Activated CD4-positive, alpha-beta memory T cell treated with anti-CD3 and anti-CD28 coated beads, Interleukin-2, amount 10 ng/mL, durations not matched to agents 7 days and 5 days (primary cell): ENCODE measurements at regions not wholly inside any gene's neighbourhood (a gene's known extent, or its start where the extent isn't known, plus 50 kb on each side); places are given as distances from the start of the nearest gene placed in this dataset.

Source experiments
- CTCF ChIA-PET: fragments of 350-600 bp; sonication (Branson Sonifier 250); formaldehyde crosslinking; loops from one replicate; lab custom pipeline; 2021; ENCODE audit warnings: antibody characterized with exemption, inconsistent platforms; lab: Charles Lee
- POLR2A ChIA-PET: fragments of 350-600 bp; sonication (Branson Sonifier 250); formaldehyde crosslinking; loops from one replicate; lab custom pipeline; 2021; ENCODE audit warnings: antibody characterized with exemption; lab: Charles Lee
- DNase-seq: peaks from one replicate; pipeline ENCODE4 v3.0.0-alpha.2; 2020
- H3K27ac Mint-ChIP-seq: one replicate; pipeline ENCODE4 v1.8.0; 2021; ENCODE audit warnings: mild to moderate bottlenecking, mixed read lengths
- H3K27me3 Mint-ChIP-seq: one replicate; pipeline ENCODE4 v1.8.0; 2021; ENCODE audit warnings: mixed read lengths
- H3K36me3 Mint-ChIP-seq: one replicate; pipeline ENCODE4 v1.8.0; 2021; ENCODE audit warnings: low read depth, mixed read lengths
- H3K4me1 Mint-ChIP-seq: one replicate; pipeline ENCODE4 v1.8.0; 2021; ENCODE audit warnings: mixed read lengths
- H3K4me3 Mint-ChIP-seq: one replicate; pipeline ENCODE4 v1.8.0; 2021; ENCODE audit warnings: mild to moderate bottlenecking, mixed read lengths
- H3K9me3 Mint-ChIP-seq: one replicate; pipeline ENCODE4 v1.8.0; 2021; ENCODE audit warnings: mixed read lengths

DNA sequence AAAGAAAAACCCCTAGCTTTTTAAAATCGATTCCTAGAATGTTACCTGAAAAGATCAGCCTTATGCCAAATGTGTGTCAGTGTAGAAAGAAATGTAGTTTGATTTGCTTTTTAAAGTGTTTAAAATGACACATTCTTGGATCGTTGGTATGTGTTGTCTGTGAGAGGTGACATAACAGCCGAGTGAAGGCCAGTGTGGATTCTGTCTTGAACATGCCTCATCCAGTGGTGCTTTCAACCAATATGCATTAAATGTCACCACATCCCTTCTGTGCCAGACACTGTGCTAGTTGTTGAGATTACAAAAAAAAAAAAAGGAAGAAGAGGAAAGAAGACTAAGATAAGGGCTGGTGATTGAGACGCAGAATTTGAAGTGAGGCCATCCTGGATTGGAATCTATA is 994.2 kb upstream of the TENM3 start:
- ChIA-PET CTCF (no interaction called here), POLR2A (no interaction called here)
- Mint-ChIP-seq H3K9me3 (peaks cover 3% of the 10 kb centered on the region), H3K4me3 (no peak overlapping the region), H3K27ac (no peak overlapping the region), H3K4me1 (no peaks in the 10 kb centered on the region), H3K36me3 (no peaks in the 10 kb centered on the region), H3K27me3 (no peaks in the 10 kb centered on the region)
- no peak for DNase-seq

DNA sequence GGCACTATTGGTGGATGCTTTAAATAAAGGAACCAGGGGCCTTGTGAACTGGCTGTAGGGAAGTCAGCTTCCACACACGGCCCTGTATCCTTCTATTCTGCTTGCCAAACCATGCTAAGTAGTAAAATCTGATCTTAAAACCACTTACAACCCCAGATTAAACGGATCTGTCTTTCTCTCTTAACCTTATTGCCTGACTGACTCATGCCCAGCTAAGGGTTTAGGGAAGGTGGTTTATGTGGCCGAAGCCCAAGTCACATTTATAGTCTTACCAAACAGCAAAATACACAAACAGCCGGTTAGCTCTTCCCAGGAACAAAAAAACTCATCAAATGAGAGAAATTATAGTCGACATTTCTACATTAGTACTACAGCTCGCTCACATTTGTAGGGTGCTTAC is 988.4 kb upstream of the TENM3 start:
- Mint-ChIP-seq H3K4me3 (no peak overlapping the region), H3K36me3 (no peaks in the 10 kb centered on the region), H3K27ac (no peak overlapping the region), H3K9me3 (peaks cover 11% of the 10 kb centered on the region), H3K27me3 (no peaks in the 10 kb centered on the region), H3K4me1 (no peaks in the 10 kb centered on the region)
- ChIA-PET POLR2A (no interaction called here), CTCF (no interaction called here)
- no peak for DNase-seq

DNA sequence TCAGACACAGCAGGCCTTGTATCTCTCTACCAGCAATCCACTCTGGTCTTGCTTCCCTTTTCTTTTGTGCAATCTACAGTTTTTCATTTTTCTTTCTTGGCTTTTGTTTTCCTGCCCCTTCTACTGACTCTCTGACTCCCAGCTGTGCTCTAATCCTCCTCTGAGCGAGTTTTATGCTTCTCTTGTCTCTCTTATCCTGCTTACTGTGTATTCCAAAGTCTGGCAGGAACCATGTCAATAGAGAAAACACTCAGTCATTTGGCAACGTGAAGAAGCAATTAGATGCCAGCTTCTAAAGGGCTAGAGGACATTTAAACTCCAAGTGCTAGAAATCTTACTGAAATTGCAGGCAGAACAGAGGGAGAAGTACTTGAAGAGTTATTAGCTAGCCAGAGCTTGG is 984.6 kb upstream of the TENM3 start:
- Mint-ChIP-seq H3K4me1 (no peaks in the 10 kb centered on the region), H3K27ac (no peak overlapping the region), H3K27me3 (no peaks in the 10 kb centered on the region), H3K9me3 (peaks cover 8% of the 10 kb centered on the region), H3K4me3 (no peak overlapping the region), H3K36me3 (no peaks in the 10 kb centered on the region)
- no peak for DNase-seq
- POLR2A ChIA-PET: no interaction called here
- CTCF ChIA-PET: no interaction called here

DNA sequence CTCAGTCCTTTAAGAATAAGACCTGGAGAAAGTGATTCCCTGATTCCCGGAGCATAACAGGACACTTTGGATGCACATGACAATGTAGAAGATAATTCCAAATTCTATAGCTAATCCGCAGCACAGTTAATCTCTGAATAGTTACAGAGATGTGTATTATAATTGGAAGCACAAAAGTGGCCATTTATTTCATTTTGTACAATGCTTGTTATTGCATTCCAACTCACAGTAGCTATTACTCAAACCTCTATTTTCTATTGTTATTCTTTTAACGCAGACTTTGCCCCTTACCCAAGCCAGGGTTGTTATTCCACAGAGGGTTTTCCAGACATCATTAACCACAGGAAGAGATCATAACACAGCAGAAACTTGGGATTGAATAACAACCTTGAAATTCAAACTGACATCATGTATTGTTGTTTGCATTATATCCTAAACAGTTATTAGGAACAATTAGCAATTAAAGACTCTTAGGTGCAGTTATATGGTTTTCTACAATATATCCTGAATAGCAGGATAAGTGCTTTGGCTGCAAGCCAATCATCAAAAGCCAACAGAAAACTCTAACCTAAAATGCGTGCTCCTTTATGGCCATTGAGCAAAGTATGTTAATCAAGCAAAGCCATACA is 984.0 kb upstream of the TENM3 start:
- Mint-ChIP-seq H3K36me3 (no peaks in the 10 kb centered on the region), H3K27ac (no peak overlapping the region), H3K27me3 (no peaks in the 10 kb centered on the region), H3K4me1 (no peaks in the 10 kb centered on the region), H3K4me3 (no peak overlapping the region), H3K9me3 (peaks cover 7% of the 10 kb centered on the region)
- ChIA-PET POLR2A (no interaction called here), CTCF (no interaction called here)
- DNase-seq: no peak

DNA sequence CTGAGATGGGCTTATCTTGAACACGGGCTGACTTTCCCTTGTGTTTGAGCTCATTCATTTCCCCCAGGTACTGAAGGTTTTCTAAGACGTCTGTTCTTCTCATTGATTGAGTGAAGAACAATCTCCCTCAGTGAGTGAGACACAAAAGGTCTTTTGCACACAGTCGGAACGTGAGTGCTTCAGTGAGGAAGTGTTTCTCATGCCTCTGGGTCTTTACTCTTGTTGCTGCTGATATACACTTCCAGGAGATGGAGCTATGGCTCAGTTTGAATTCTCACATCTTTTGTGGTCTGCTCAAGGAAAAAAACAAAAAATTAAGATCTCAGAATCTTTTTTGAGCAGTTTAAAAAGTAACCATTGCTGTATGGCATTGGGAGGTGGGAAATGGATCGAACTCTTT is 981.9 kb upstream of the TENM3 start:
- H3K4me3 Mint-ChIP-seq: no peak overlapping the region
- DNase-seq: no peak
- POLR2A ChIA-PET: no interaction called here
- H3K36me3 Mint-ChIP-seq: no peaks in the 10 kb centered on the region
- H3K4me1 Mint-ChIP-seq: no peaks in the 10 kb centered on the region
- no peak overlapping the region for H3K27ac Mint-ChIP-seq
- H3K9me3 Mint-ChIP-seq: no peaks in the 10 kb centered on the region
- no peaks in the 10 kb centered on the region for H3K27me3 Mint-ChIP-seq
- CTCF ChIA-PET: no interaction called here

DNA sequence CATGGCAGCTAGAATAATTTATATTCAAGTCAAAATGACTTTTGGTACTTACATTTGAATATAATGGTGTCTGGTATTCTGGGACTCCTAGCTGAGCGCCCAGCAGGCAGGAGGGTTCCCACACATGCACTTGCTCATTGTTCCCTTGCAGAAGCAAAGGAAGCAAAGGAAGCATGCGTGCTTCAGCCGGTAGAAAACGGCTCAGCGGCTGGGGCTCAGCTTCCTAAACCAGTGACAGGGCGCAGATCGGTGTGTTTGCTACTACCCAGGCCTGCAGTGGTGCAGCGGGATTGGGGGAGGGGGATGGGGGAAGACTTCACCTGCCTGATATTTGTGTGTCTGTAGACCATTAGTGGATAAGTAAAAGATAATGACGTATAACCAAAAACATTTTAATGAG is 978.3 kb upstream of the TENM3 start:
- no peaks in the 10 kb centered on the region for H3K36me3 Mint-ChIP-seq
- ChIA-PET POLR2A (no interaction called here), CTCF (no interaction called here)
- no peak overlapping the region for H3K27ac Mint-ChIP-seq
- no peaks in the 10 kb centered on the region for H3K27me3 Mint-ChIP-seq
- no peaks in the 10 kb centered on the region for H3K4me1 Mint-ChIP-seq
- no peaks in the 10 kb centered on the region for H3K9me3 Mint-ChIP-seq
- H3K4me3 Mint-ChIP-seq: no peak overlapping the region
- DNase-seq: no peak

DNA sequence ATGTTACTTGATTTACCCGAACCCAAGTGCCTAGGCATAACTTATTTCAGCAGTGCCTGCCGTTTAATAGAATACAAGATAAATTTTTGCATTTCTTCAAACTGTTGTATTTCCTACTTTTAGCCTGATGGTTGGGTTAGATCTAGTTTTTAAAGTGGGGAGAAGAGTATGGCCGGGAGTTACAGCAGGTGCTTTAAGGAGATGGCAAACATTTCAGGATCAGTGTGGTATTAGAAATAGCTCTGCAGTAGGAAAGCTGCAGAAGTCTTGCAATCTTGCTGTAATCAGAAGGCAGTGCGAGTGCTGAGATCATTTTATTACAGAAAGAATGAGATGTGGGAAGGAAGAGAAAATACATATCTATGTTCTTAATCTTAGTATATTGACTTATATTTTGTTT is 977.8 kb upstream of the TENM3 start:
- Mint-ChIP-seq H3K4me3 (no peak overlapping the region), H3K27me3 (no peaks in the 10 kb centered on the region), H3K9me3 (no peaks in the 10 kb centered on the region), H3K4me1 (no peaks in the 10 kb centered on the region), H3K27ac (no peak overlapping the region), H3K36me3 (no peaks in the 10 kb centered on the region)
- CTCF ChIA-PET: no interaction called here
- DNase-seq: no peak
- POLR2A ChIA-PET: no interaction called here

DNA sequence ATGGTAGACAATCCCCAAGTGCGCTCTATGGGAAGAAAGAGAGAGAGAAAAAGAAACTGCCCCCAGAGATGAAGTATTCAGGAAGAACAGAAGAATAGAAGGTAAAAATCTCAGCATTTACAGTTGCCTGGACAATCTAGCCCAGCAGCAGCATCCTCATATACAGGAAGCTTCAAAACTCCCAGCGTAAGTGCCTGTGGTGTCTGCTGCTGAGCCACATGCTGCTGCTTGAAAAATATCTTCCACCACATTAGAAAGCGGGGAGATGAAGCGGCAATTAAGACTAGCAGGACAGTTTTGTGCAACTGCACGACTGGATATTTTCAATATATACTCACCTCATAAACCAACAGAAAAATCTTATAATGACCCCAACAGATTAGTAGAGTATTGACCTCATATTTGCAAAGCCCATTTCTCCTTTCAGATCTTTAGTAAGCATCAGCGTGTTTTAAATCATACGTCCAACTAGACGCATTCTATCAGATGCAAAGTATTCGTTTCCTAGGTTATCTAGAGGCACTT is 972.0 kb upstream of the TENM3 start:
- ChIA-PET POLR2A (no interaction called here), CTCF (no interaction called here)
- Mint-ChIP-seq H3K27me3 (no peaks in the 10 kb centered on the region), H3K9me3 (no peaks in the 10 kb centered on the region), H3K36me3 (no peaks in the 10 kb centered on the region), H3K27ac (no peak overlapping the region), H3K4me3 (no peak overlapping the region), H3K4me1 (no peaks in the 10 kb centered on the region)
- no peak for DNase-seq

DNA sequence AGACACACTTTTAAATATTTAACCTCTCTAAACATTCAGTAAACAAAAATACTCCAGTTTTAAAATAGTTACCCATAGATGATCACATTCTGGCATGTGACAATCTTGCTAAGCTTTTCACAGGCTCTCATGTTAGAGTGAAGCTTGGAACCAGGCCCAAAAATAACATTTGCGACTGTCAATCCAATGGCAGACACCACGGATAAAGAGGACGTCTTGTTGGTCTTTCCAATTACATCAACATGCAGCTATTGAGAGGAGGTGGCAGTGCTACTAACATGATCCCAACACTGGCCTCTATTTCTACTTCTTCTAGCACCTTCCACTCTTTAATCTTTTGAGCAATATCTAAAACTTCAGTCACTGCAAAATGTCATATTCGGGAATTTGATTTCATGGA is 970.8 kb upstream of the TENM3 start:
- Mint-ChIP-seq H3K4me3 (no peak overlapping the region), H3K27me3 (no peaks in the 10 kb centered on the region), H3K27ac (no peak overlapping the region), H3K9me3 (no peaks in the 10 kb centered on the region), H3K36me3 (no peaks in the 10 kb centered on the region), H3K4me1 (no peaks in the 10 kb centered on the region)
- ChIA-PET POLR2A (no interaction called here), CTCF (no interaction called here)
- no peak for DNase-seq

DNA sequence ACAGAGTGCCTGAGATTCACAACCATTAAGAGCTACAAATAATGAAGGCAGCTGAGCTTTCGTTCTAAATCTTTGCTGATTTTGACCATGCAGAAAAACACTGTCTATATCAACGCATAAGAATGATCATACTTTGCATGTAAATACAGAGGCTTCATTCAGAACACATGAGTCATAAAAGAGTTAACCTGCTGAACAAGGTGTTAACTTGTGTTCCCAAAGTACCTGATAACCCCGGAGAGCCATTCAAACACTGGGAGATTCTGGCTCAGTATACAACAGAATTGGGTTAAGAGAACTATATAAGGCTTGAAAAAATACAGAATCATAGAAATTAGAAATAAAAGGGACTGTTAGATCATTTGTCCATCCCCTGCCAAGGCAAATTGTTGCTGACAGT is 964.3 kb upstream of the TENM3 start:
- no peaks in the 10 kb centered on the region for H3K27me3 Mint-ChIP-seq
- no peaks in the 10 kb centered on the region for H3K4me1 Mint-ChIP-seq
- no peak overlapping the region for H3K27ac Mint-ChIP-seq
- CTCF ChIA-PET: no interaction called here
- no peaks in the 10 kb centered on the region for H3K9me3 Mint-ChIP-seq
- POLR2A ChIA-PET: no interaction called here
- H3K4me3 Mint-ChIP-seq: no peak overlapping the region
- DNase-seq: no peak
- H3K36me3 Mint-ChIP-seq: no peaks in the 10 kb centered on the region

DNA sequence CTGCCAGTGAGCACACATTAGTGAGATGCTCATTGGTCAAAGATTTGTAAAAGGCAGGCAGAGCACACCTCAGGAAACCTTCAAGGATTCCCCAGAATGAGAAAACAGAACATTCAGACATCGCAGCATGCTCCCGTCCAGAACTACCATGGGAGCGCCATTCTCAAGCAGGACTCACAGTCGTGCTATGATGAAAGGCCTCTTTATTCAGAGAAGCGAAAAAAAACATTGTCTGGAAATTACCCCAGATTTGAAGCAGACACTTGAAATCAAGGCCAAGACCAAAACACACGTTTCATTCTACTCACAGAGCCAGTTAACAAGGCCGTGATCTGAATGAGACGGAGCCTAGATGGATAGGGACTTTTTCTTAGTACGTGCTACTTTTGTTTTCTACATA is 961.8 kb upstream of the TENM3 start:
- H3K9me3 Mint-ChIP-seq: no peaks in the 10 kb centered on the region
- POLR2A ChIA-PET: no interaction called here

DNA sequence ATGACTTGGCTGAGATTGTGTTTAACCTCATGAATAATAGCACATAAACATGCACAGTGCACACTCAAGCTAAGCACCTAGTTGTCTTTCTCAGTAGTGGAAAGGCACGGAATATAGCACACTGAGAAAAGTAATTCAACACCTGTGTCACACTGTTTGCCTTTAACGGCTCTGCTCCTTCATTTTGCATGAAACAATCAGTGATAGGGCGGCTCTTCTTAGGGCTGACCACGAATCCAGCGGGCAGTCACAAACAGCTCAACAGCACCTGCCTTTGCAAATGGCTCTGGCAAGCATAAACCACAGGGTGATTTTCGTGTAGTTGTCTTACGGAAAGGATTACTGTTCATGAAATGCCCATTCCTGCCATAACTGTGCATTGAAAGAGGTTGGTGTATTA is 954.0 kb upstream of the TENM3 start:
- no peak for DNase-seq
- Mint-ChIP-seq H3K27me3 (no peaks in the 10 kb centered on the region), H3K27ac (no peak overlapping the region), H3K36me3 (no peaks in the 10 kb centered on the region), H3K4me3 (no peak overlapping the region), H3K9me3 (no peaks in the 10 kb centered on the region), H3K4me1 (no peaks in the 10 kb centered on the region)
- ChIA-PET CTCF (no interaction called here), POLR2A (no interaction called here)

More for the DNA sequence above, 961.8 kb upstream of the TENM3 start:
- Mint-ChIP-seq H3K4me1 (no peaks in the 10 kb centered on the region), H3K27me3 (no peaks in the 10 kb centered on the region), H3K27ac (no peak overlapping the region), H3K36me3 (no peaks in the 10 kb centered on the region), H3K4me3 (no peak overlapping the region)
- DNase-seq: no peak
- CTCF ChIA-PET: no interaction called here

DNA sequence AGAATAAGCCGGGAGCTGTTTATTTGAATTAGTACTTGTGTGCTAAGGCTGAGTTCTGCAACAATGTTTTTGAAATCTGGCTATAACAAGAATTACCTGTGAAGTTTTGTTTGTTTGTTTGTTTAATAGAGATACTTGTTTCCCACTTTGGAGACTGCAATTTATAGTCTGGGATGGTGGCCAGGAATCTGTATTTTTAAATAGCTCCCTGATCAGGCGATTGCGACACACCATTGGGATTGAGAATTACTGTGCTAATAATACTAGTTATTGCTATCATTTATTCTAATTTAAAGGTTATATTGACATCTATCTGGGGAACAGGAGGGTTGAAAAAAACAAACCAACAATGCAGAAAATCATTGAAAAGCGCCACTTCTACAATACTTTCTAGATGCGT is 951.6 kb upstream of the TENM3 start:
- Mint-ChIP-seq H3K4me3 (no peak overlapping the region), H3K27me3 (no peaks in the 10 kb centered on the region), H3K36me3 (no peaks in the 10 kb centered on the region), H3K4me1 (no peaks in the 10 kb centered on the region), H3K27ac (no peak overlapping the region), H3K9me3 (no peaks in the 10 kb centered on the region)
- ChIA-PET POLR2A (no interaction called here), CTCF (no interaction called here)
- no peak for DNase-seq

DNA sequence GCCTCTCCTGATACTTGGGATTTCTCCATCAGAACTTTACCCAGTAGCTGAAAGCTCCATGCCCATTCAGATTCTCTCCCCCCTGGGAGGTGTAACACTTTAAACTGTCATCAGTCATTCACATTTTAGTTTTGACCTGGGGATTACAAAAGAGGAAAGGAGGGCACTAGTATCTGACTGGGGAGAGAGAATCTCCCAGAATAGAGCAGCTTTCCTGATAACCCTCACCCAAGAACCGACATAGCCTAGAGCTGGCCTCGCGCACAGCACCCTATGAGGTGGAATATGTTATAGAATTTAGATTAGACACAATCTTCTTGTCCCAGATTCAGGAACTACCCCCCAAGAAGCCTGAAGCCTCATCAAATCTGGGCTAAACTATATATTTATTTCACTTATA is 950.2 kb upstream of the TENM3 start:
- no peak overlapping the region for H3K4me3 Mint-ChIP-seq
- no peaks in the 10 kb centered on the region for H3K9me3 Mint-ChIP-seq
- H3K27ac Mint-ChIP-seq: no peak overlapping the region
- no peaks in the 10 kb centered on the region for H3K36me3 Mint-ChIP-seq
- no peak for DNase-seq
- no peaks in the 10 kb centered on the region for H3K27me3 Mint-ChIP-seq
- H3K4me1 Mint-ChIP-seq: no peaks in the 10 kb centered on the region
- CTCF ChIA-PET: no interaction called here
- POLR2A ChIA-PET: no interaction called here
